Skeletal muscle satellite cell (primary cell): ENCODE measurements at regions not wholly inside any gene's neighbourhood (a gene's known extent, or its start where the extent isn't known, plus 50 kb on each side); places are given as distances from the start of the nearest gene placed in this dataset.

Source experiments
- H3K27me3 ChIP-seq: 2 replicates; pipeline ENCODE4 v1.7.0; 2013; ENCODE audit warnings: low read length; ENCODE audit not compliant: control insufficient read depth, insufficient read depth
- H3K36me3 ChIP-seq: 2 replicates; pipeline ENCODE4 v1.7.0; 2013; ENCODE audit warnings: mild to moderate bottlenecking, control low read depth, low read length; ENCODE audit not compliant: insufficient read depth
- H3K4me1 ChIP-seq: 2 replicates; pipeline ENCODE4 v1.7.0; 2013; ENCODE audit warnings: low read length; ENCODE audit not compliant: control insufficient read depth, insufficient read depth
- H3K4me2 ChIP-seq: 2 replicates; pipeline ENCODE4 v1.7.0; 2013; ENCODE audit warnings: mild to moderate bottlenecking, low read length
- H3K4me3 ChIP-seq: 2 replicates; pipeline ENCODE4 v1.7.0; 2013; ENCODE audit warnings: low read length
- H3K9ac ChIP-seq: 2 replicates; pipeline ENCODE4 v1.7.0; 2013; ENCODE audit warnings: mild to moderate bottlenecking, low read depth, low read length, moderate library complexity
- H3K9me3 ChIP-seq: replicated peaks from 2 replicates; pipeline ENCODE4 v1.7.0; 2013; ENCODE audit warnings: mild to moderate bottlenecking, control low read depth, low read length

GRCh38 chr1:60388092-60388987 is 314.8 kb upstream of the C1orf87 start:
- Histone ChIP-seq H3K4me3 (peak overlapping the region; percentile 7), H3K4me1 (peaks cover 10% of the 10 kb centered on the region), H3K9me3 (no peaks in the 10 kb centered on the region), H3K4me2 (no peak overlapping the region), H3K27me3 (no peaks in the 10 kb centered on the region), H3K9ac (no peak overlapping the region), H3K36me3 (no peaks in the 10 kb centered on the region)

GRCh38 chr1:60387175-60387574 is 313.6 kb upstream of the C1orf87 start:
- Histone ChIP-seq H3K4me1 (peaks cover 10% of the 10 kb centered on the region), H3K4me3 (no peak overlapping the region), H3K27me3 (no peaks in the 10 kb centered on the region), H3K36me3 (no peaks in the 10 kb centered on the region), H3K9ac (no peak overlapping the region), H3K4me2 (no peak overlapping the region), H3K9me3 (no peaks in the 10 kb centered on the region)

DNA sequence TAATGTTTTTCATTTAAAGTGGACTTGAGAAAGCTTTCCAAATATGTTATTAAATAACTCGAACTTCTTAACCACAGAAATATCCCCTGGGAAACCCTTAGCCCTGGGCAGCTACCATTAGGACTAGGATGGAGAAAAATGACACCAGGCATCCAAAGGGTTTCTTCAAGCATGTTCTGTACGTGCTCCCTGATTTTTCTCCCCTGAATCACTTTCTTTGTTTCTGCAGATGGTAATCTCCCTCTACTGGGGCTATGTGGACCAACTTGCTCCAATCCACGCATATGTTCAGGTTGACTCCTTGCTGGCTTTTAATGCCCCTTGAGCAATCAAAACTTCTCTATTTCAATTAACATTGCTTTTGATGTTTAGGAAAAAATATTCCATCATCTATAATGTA is 312.7 kb upstream of the C1orf87 start:
- no peak overlapping the region for H3K9ac ChIP-seq
- no peak overlapping the region for H3K4me3 ChIP-seq
- H3K4me1 ChIP-seq: peaks cover 10% of the 10 kb centered on the region
- H3K4me2 ChIP-seq: no peak overlapping the region
- no peaks in the 10 kb centered on the region for H3K27me3 ChIP-seq
- no peaks in the 10 kb centered on the region for H3K9me3 ChIP-seq
- H3K36me3 ChIP-seq: no peaks in the 10 kb centered on the region

GRCh38 chr1:60376196-60376595 is 302.6 kb upstream of the C1orf87 start:
- Histone ChIP-seq H3K27me3 (no peaks in the 10 kb centered on the region), H3K36me3 (no peaks in the 10 kb centered on the region), H3K9me3 (no peaks in the 10 kb centered on the region), H3K4me1 (no peaks in the 10 kb centered on the region), H3K9ac (no peak overlapping the region), H3K4me3 (no peak overlapping the region), H3K4me2 (no peak overlapping the region)

DNA sequence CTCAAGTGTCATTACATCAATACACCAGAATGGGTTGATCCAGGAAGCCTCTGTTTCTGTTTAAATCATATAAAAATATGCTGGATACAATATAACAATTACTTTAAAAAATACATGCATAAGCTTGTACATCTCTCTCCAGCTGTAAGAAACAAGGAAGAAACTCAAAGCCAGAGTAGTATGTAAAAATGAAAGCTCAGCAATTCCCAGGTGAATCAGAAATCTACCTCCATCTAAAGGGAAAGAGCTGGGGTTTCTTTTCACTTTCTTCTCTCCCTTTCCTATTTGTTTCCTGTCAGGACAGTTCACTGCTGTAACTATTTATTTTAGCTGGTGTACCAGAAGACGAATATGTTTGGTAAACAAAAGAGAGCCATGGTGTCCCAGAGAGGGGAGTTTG is 301.0 kb upstream of the C1orf87 start:
- H3K4me1 ChIP-seq: no peaks in the 10 kb centered on the region
- no peak overlapping the region for H3K4me2 ChIP-seq
- no peak overlapping the region for H3K4me3 ChIP-seq
- no peaks in the 10 kb centered on the region for H3K9me3 ChIP-seq
- no peak overlapping the region for H3K9ac ChIP-seq
- no peaks in the 10 kb centered on the region for H3K27me3 ChIP-seq
- H3K36me3 ChIP-seq: no peaks in the 10 kb centered on the region

DNA sequence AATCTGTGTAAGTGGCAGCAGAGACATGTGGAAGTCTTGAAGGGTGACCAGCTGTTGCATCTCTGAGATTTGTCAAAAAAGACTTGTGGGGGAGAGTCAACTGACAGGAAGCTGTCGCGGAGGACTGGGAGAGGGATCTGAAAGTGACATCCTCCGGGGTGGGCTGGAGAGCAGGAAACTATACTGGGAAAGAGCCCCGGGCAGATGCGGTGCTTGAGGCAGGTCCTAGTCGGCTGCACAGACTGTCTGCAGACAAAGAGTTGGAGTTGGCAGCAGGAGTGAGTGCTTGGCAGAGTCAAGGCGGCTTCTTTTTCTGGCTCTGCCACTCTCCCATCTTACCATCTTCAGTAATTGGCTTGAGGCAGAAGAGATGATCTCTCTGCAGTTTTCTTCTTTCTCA is 294.0 kb upstream of the C1orf87 start:
- no peaks in the 10 kb centered on the region for H3K36me3 ChIP-seq
- no peaks in the 10 kb centered on the region for H3K9me3 ChIP-seq
- no peak overlapping the region for H3K9ac ChIP-seq
- no peaks in the 10 kb centered on the region for H3K4me1 ChIP-seq
- no peaks in the 10 kb centered on the region for H3K27me3 ChIP-seq
- no peak overlapping the region for H3K4me3 ChIP-seq
- peak overlapping the region; percentile 18 for H3K4me2 ChIP-seq

GRCh38 chr1:60359431-60359830 is 285.9 kb upstream of the C1orf87 start:
- Histone ChIP-seq H3K36me3 (no peaks in the 10 kb centered on the region), H3K4me1 (no peaks in the 10 kb centered on the region), H3K4me3 (no peak overlapping the region), H3K27me3 (no peaks in the 10 kb centered on the region), H3K9me3 (no peaks in the 10 kb centered on the region), H3K9ac (no peak overlapping the region), H3K4me2 (no peak overlapping the region)

- no peaks in the 10 kb centered on the region for H3K36me3 ChIP-seq
- no peaks in the 10 kb centered on the region for H3K9me3 ChIP-seq
- no peak overlapping the region for H3K4me3 ChIP-seq
- no peak overlapping the region for H3K4me2 ChIP-seq
- no peaks in the 10 kb centered on the region for H3K27me3 ChIP-seq
- peaks cover 3% of the 10 kb centered on the region for H3K4me1 ChIP-seq
- no peak overlapping the region for H3K9ac ChIP-seq
Observed at GRCh38 chr1:60350531-60350930, 277.0 kb upstream of the C1orf87 start.

DNA sequence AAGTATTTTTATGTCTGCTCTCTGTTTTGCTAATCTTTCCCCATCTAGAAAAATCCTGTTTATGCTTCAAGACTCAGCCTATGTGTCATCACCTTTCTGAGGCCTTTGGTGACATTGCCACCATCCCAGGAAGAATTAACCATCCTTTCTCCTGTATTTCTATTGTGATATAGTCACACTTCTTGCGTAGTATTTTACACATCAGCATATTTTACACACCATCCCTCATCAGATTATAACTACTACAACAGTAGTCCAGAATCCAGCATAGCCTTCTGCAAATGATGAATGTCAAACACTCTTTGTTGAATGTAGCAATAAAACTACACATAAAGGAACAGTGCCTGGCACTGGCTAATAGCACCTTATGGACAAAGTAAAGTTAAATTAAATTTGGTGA is 275.3 kb upstream of the C1orf87 start:
- no peak overlapping the region for H3K4me3 ChIP-seq
- H3K27me3 ChIP-seq: no peaks in the 10 kb centered on the region
- no peaks in the 10 kb centered on the region for H3K36me3 ChIP-seq
- H3K4me2 ChIP-seq: no peak overlapping the region
- peaks cover 6% of the 10 kb centered on the region for H3K4me1 ChIP-seq
- H3K9ac ChIP-seq: no peak overlapping the region
- no peaks in the 10 kb centered on the region for H3K9me3 ChIP-seq

DNA sequence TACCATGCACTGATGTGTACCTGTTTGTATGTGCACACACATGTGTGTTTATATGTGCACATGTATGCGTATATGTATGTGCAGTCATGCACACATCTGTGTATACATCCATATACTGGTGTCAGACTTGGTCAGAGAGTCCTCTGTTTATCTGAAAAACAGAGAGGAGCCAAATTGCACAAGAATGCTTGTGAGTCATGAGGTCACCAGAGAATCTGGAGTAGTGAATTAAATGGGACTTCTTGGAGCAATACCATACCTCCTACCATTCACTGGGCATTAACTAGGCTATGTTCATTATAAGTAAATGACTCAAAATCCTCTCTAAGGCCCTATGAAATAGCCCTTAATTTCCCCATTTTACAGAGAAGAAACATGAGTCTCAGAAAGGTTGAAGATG is 272.1 kb upstream of the C1orf87 start:
- H3K4me2 ChIP-seq: no peak overlapping the region
- H3K36me3 ChIP-seq: no peaks in the 10 kb centered on the region
- H3K27me3 ChIP-seq: no peaks in the 10 kb centered on the region
- H3K4me3 ChIP-seq: no peak overlapping the region
- H3K4me1 ChIP-seq: peaks cover 6% of the 10 kb centered on the region
- H3K9ac ChIP-seq: no peak overlapping the region
- H3K9me3 ChIP-seq: no peaks in the 10 kb centered on the region

- Histone ChIP-seq H3K36me3 (no peaks in the 10 kb centered on the region), H3K4me1 (peaks cover 6% of the 10 kb centered on the region), H3K9ac (no peak overlapping the region), H3K27me3 (no peaks in the 10 kb centered on the region), H3K4me3 (no peak overlapping the region), H3K9me3 (no peaks in the 10 kb centered on the region), H3K4me2 (no peak overlapping the region)
Observed at GRCh38 chr1:60345049-60345448, 271.5 kb upstream of the C1orf87 start.

- H3K9me3 ChIP-seq: no peaks in the 10 kb centered on the region
- H3K4me3 ChIP-seq: no peak overlapping the region
- H3K4me1 ChIP-seq: peaks cover 6% of the 10 kb centered on the region
- H3K9ac ChIP-seq: no peak overlapping the region
- H3K27me3 ChIP-seq: no peaks in the 10 kb centered on the region
- no peaks in the 10 kb centered on the region for H3K36me3 ChIP-seq
- H3K4me2 ChIP-seq: no peak overlapping the region
Observed at GRCh38 chr1:60343736-60344135, 270.2 kb upstream of the C1orf87 start.
